ENCODE measurements at regions not wholly inside any gene's neighbourhood (a gene's known extent, or its start where the extent isn't known, plus 50 kb on each side); places are given as distances from the start of the nearest gene placed in this dataset.

- H3K9me3 Mint-ChIP-seq = no peaks in the 10 kb centered on the region; the same call in 1 of the 2 replicates
- POLR2A ChIA-PET = no interaction called here
- no peak for DNase-seq (ENCODE audit: low spot score)
- H3K4me3 Mint-ChIP-seq = no peak overlapping the region
- ATAC-seq = no peak
- no peaks in the 10 kb centered on the region for H3K27me3 Mint-ChIP-seq (ENCODE audit: low read depth)
- TF ChIP-seq, protein P1, sequence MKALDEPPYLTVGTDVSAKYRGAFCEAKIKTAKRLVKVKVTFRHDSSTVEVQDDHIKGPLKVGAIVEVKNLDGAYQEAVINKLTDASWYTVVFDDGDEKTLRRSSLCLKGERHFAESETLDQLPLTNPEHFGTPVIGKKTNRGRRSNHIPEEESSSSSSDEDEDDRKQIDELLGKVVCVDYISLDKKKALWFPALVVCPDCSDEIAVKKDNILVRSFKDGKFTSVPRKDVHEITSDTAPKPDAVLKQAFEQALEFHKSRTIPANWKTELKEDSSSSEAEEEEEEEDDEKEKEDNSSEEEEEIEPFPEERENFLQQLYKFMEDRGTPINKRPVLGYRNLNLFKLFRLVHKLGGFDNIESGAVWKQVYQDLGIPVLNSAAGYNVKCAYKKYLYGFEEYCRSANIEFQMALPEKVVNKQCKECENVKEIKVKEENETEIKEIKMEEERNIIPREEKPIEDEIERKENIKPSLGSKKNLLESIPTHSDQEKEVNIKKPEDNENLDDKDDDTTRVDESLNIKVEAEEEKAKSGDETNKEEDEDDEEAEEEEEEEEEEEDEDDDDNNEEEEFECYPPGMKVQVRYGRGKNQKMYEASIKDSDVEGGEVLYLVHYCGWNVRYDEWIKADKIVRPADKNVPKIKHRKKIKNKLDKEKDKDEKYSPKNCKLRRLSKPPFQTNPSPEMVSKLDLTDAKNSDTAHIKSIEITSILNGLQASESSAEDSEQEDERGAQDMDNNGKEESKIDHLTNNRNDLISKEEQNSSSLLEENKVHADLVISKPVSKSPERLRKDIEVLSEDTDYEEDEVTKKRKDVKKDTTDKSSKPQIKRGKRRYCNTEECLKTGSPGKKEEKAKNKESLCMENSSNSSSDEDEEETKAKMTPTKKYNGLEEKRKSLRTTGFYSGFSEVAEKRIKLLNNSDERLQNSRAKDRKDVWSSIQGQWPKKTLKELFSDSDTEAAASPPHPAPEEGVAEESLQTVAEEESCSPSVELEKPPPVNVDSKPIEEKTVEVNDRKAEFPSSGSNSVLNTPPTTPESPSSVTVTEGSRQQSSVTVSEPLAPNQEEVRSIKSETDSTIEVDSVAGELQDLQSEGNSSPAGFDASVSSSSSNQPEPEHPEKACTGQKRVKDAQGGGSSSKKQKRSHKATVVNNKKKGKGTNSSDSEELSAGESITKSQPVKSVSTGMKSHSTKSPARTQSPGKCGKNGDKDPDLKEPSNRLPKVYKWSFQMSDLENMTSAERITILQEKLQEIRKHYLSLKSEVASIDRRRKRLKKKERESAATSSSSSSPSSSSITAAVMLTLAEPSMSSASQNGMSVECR (CRISPR knock-in tag; IDR thresholded peaks at IDR 0.05; ENCODE audit: borderline replicate concordance) = no peak
- TF ChIP-seq ZNF671 (CRISPR knock-in tag; IDR thresholded peaks at IDR 0.05) (no peak), GABPB1 (CRISPR knock-in tag; IDR thresholded peaks at IDR 0.05) (no peak), GTF2I (CRISPR knock-in tag; conservative IDR thresholded peaks at IDR 0.05) (no peak), ZNF121 (CRISPR knock-in tag; IDR thresholded peaks at IDR 0.05) (no peak), ELF4 (CRISPR knock-in tag; IDR thresholded peaks at IDR 0.05; ENCODE audit: low read depth) (no peak), USF2 (CRISPR knock-in tag; IDR thresholded peaks at IDR 0.05) (no peak), ZNF423 (CRISPR knock-in tag; IDR thresholded peaks at IDR 0.05) (no peak), PREB (CRISPR knock-in tag; IDR thresholded peaks at IDR 0.05; ENCODE audit: borderline replicate concordance) (no peak), FOXP4 (CRISPR knock-in tag; IDR thresholded peaks at IDR 0.05) (no peak), JUN (CRISPR knock-in tag; IDR thresholded peaks at IDR 0.05) (no peak), ATF2 (CRISPR knock-in tag; IDR thresholded peaks at IDR 0.05; ENCODE audit: borderline replicate concordance, low read depth) (no peak), IRF2 (CRISPR knock-in tag; IDR thresholded peaks at IDR 0.05; ENCODE audit: borderline replicate concordance, low read depth) (no peak), ATF1 (CRISPR knock-in tag; IDR thresholded peaks at IDR 0.05) (no peak)
- TF ChIP-seq, protein P2, sequence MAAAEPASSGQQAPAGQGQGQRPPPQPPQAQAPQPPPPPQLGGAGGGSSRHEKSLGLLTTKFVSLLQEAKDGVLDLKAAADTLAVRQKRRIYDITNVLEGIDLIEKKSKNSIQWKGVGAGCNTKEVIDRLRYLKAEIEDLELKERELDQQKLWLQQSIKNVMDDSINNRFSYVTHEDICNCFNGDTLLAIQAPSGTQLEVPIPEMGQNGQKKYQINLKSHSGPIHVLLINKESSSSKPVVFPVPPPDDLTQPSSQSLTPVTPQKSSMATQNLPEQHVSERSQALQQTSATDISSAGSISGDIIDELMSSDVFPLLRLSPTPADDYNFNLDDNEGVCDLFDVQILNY (CRISPR knock-in tag; IDR thresholded peaks at IDR 0.05) = no peak
- TF ChIP-seq, protein P3, sequence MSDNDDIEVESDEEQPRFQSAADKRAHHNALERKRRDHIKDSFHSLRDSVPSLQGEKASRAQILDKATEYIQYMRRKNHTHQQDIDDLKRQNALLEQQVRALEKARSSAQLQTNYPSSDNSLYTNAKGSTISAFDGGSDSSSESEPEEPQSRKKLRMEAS (CRISPR knock-in tag; IDR thresholded peaks at IDR 0.05) = no peak
- TF ChIP-seq, protein P4, sequence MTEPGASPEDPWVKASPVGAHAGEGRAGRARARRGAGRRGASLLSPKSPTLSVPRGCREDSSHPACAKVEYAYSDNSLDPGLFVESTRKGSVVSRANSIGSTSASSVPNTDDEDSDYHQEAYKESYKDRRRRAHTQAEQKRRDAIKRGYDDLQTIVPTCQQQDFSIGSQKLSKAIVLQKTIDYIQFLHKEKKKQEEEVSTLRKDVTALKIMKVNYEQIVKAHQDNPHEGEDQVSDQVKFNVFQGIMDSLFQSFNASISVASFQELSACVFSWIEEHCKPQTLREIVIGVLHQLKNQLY (CRISPR knock-in tag; IDR thresholded peaks at IDR 0.05) = no peak
- TF ChIP-seq, protein P5, sequence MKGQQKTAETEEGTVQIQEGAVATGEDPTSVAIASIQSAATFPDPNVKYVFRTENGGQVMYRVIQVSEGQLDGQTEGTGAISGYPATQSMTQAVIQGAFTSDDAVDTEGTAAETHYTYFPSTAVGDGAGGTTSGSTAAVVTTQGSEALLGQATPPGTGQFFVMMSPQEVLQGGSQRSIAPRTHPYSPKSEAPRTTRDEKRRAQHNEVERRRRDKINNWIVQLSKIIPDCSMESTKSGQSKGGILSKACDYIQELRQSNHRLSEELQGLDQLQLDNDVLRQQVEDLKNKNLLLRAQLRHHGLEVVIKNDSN (CRISPR knock-in tag; IDR thresholded peaks at IDR 0.05) = no peak
- TF ChIP-seq, protein P6, sequence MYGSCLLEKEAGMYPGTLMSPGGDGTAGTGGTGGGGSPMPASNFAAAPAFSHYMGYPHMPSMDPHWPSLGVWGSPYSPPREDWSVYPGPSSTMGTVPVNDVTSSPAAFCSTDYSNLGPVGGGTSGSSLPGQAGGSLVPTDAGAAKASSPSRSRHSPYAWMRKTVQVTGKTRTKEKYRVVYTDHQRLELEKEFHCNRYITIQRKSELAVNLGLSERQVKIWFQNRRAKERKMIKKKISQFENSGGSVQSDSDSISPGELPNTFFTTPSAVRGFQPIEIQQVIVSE (CRISPR knock-in tag; IDR thresholded peaks at IDR 0.05; ENCODE audit: borderline replicate concordance) = no peak
- H3K4me1 Mint-ChIP-seq = peaks cover 17% of the 10 kb centered on the region
- H3K27ac Mint-ChIP-seq = no peak overlapping the region
- H3K36me3 Mint-ChIP-seq = no peaks in the 10 kb centered on the region
- CTCF ChIA-PET = no interaction called here
Observed at GRCh38 chr3:34876997-34877396, 762.3 kb upstream of the ARPP21 start.

Data from WTC11 (cell line).